ENCODE measurements at regions not wholly inside any gene's neighbourhood (a gene's known extent, or its start where the extent isn't known, plus 50 kb on each side); places are given as distances from the start of the nearest gene placed in this dataset.

- no peak for DNase-seq
Observed at GRCh38 chr5:147963948-147964693, 57.8 kb upstream of the C5orf46 start.

- no peak for DNase-seq
Observed at GRCh38 chr5:147963436-147963835, 57.1 kb upstream of the C5orf46 start.

DNA sequence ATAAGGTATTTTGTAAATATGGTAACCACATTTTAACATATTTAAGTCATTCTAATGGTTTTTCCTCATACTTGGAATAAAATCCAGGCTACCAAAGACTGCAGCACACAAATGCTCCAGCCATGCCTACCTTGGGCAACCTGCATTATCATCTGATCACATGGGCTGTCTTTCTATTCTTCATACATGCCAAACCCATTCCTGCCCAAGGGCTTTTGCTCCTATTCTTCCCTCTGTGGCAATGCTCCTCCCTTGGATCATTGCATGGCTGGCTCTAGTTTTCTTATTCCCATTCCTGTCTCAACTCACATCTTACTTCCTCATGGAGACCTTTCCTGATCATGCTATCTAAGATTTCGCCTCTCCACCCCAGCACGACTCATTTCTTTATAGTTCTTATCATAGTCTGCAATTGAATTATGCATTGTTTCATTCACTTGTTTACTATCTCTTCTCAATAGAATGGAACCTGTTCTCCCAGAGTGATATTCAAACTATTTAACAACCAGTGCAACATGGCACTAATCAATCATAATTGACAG, 54.9 kb upstream of the C5orf46 start:
- no peak for DNase-seq

DNA sequence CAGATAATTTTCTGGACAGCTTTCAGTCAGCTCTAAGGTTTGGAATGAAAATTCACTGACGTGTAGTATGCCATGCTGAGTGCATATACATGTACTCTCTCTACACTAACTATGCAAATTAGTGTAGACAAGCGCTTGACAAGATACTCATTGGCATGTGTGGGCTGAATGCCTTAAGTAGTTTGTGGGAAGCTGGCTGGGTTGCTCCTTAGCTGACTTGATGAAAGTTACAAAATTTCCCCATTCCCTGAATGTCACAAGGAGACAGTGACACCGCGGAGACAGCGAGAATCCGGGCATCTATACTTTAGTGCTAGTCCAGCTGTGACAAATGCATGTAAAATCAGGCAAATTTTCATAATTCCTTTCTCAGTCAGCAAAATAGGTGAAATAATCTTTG, 51.6 kb upstream of the C5orf46 start:
- no peak for DNase-seq

DNA sequence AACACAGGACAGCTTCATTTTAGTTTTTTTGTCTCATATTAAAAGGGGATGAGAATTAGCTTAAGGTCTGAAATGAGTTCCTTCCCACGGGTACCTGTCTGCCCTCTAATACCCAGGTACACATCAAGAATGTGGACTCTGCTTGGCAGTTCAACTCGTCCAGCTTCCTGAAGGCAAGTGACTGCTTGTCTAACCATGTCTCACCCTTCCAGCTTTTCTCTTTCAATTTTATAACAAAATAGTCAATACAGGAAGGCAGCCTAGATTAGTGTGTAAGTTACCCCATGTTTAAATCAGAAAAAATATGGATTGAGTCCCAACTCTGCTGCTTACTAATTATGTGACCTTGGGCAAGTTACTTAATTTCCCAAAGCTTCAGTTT, 50.5 kb upstream of the C5orf46 start:
- no peak for DNase-seq

DNA sequence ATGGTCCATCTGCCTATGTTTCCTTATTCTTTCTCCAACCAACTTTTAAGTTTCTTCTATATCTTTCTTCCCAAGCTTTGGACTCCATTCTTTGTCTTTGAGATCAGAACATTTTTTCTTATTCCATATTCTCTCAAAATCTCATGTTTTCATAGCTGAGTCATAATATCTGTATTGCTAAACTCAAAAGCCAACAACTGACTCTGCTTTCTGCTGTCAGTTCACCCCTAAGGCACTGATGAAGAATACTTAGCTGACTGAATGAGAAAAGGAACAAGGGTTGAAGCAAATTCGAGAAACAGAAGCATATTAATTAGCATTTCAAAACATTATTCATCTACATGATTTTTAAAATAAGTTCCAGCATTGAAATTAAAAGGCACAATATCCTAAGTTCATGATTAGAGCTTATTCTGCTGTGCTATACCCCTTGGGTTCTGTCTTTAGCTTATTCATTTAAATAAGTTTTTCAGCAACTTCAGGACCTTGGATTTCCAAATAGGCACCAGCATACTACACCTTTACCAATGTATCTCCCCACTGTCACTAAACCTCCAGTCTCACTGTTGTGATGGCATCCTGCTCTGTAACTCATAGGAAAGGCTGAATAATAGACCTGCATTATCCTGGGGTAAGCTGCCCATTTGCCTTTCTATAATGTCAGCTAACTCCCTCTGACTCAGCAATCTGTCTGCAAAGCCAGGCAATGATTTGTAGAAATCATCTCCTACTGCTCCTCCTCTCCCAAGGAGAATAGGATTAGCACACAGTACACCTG, 49.9 kb upstream of the C5orf46 start:
- no peak for DNase-seq

All from islet precursor cell (in vitro differentiated cells).